Lung (tissue), 11 donors: ENCODE measurements at regions not wholly inside any gene's neighbourhood (a gene's known extent, or its start where the extent isn't known, plus 50 kb on each side); places are given as distances from the start of the nearest gene placed in this dataset.

ENCODE experiments used
- ATAC-seq: fragments of 200-7000 bp; cut with Tn5 transposase; one replicate; pipeline ENCODE4 v1.9.1; 2020; ENCODE audit warnings: moderate number of reproducible peaks; ENCODE audit not compliant: insufficient read depth, low FRiP score
- DNase-seq, 3 donors: peaks; one replicate each; pipeline ENCODE4 v3.0.0-alpha.2; 2013 to 2017
- H3K27ac ChIP-seq, 2 donors: one replicate each; pipeline ENCODE4 v1.5.1; 2013; ENCODE audit warnings: mild to moderate bottlenecking in 2 of 2, moderate library complexity in 2 of 2, control low read depth in 1 of 2, inconsistent platforms in 1 of 2, low read depth in 1 of 2, low read length in 1 of 2
- H3K27me3 ChIP-seq, 3 donors: one replicate each; pipeline ENCODE4 v1.5.1; 2013; ENCODE audit warnings: low read length in 2 of 3; ENCODE audit not compliant: control insufficient read depth in 3 of 3, insufficient read depth in 3 of 3
- H3K36me3 ChIP-seq, 4 donors: one replicate each; pipeline ENCODE4 v1.5.1; 2013; ENCODE audit warnings: low read length in 4 of 4, mild to moderate bottlenecking in 1 of 4, moderate library complexity in 1 of 4; ENCODE audit not compliant: control insufficient read depth in 4 of 4, insufficient read depth in 4 of 4
- H3K4me1 ChIP-seq, 5 donors: one replicate each; pipeline ENCODE4 v1.5.1; 2013; ENCODE audit warnings: low read length in 5 of 5, mild to moderate bottlenecking in 2 of 5, moderate library complexity in 1 of 5; ENCODE audit not compliant: control insufficient read depth in 5 of 5, insufficient read depth in 5 of 5
- H3K4me3 ChIP-seq: one replicate; pipeline ENCODE4 v1.5.1; 2013; ENCODE audit warnings: mild to moderate bottlenecking, control low read depth, moderate library complexity
- H3K9ac ChIP-seq, 2 donors: one replicate each; pipeline ENCODE4 v1.5.1; 2013; ENCODE audit warnings: low read length in 2 of 2, control low read depth in 1 of 2; ENCODE audit not compliant: insufficient read depth in 1 of 2
- H3K9me3 ChIP-seq, 4 donors: one replicate each; pipeline ENCODE4 v1.5.1; 2013; ENCODE audit warnings: low read length in 3 of 4, mild to moderate bottlenecking in 1 of 4, moderate library complexity in 1 of 4; ENCODE audit not compliant: control insufficient read depth in 4 of 4, insufficient read depth in 3 of 4
- CTCF ChIP-seq: IDR thresholded peaks from 2 replicates; pipeline ENCODE4 v1.5.1; 2012; ENCODE audit warnings: mild to moderate bottlenecking; ENCODE audit errors: control extremely low read depth, extremely low read depth
- WGBS, 2 donors: extraction: QIAGEN DNeasy Blood & Tissue Kit; methylation state at CpG; one replicate each; pipeline ENCODE4 v1.1.7; 2013; 5-methylcytosine and 5-hydroxymethylcytosine counted together
- donor health status: control.
- donor health status: control.
- donor health status: Bipolar disorder and iron deficiency.
- donor health status: healthy.
- donor health status: DM: yes; HTN: yes; CAD: no.

- Histone ChIP-seq H3K27ac (no peak overlapping the region), H3K4me1 (peaks cover 0 to 13% (median 0%) of the 10 kb centered on the region in 5 donors), H3K27me3 (no peaks in the 10 kb centered on the region), H3K36me3 (no peaks in the 10 kb centered on the region), H3K9me3 (peaks cover 0 to 4% (median 0%) of the 10 kb centered on the region in 4 donors), H3K9ac (no peak overlapping the region), H3K4me3 (no peak overlapping the region)
- DNase-seq = no peak
- ATAC-seq = no peak
- 86 to 92% methylated on average over 11 of the region's 11 CpGs for WGBS, 2 donors
- TF ChIP-seq CTCF = no peak
Measured at GRCh38 chr6:4366635-4367395, 231.4 kb upstream of the ECI2 start.

GRCh38 chr6:4365686-4366085 lies 230.3 kb upstream of the ECI2 start:
- TF ChIP-seq CTCF = no peak
- Histone ChIP-seq H3K4me3 (no peak overlapping the region), H3K9ac (no peak overlapping the region), H3K27me3 (no peaks in the 10 kb centered on the region), H3K4me1 (peaks cover 0 to 7% (median 0%) of the 10 kb centered on the region in 5 donors), H3K9me3 (peaks cover 0 to 4% (median 0%) of the 10 kb centered on the region in 4 donors), H3K36me3 (no peaks in the 10 kb centered on the region), H3K27ac (no peak overlapping the region)
- 76 to 89% methylated on average over 3 of the region's 3 CpGs for WGBS, 2 donors
- DNase-seq (no peak), ATAC-seq (no peak)

GRCh38 chr6:4364711-4365110 lies 229.3 kb upstream of the ECI2 start:
- Histone ChIP-seq H3K9me3 (peaks cover 0 to under 1% (median 0%) of the 10 kb centered on the region in 4 donors), H3K36me3 (no peaks in the 10 kb centered on the region), H3K27me3 (peaks cover 0 to 2% (median 0%) of the 10 kb centered on the region in 3 donors), H3K27ac (no peak overlapping the region), H3K9ac (no peak overlapping the region), H3K4me3 (no peak overlapping the region), H3K4me1 (peaks cover 0 to 4% (median 0%) of the 10 kb centered on the region in 5 donors)
- DNase-seq (no peak), ATAC-seq (no peak)
- TF ChIP-seq CTCF = no peak
